Muscle of leg (tissue), 3 donors: ENCODE measurements at regions not wholly inside any gene's neighbourhood (a gene's known extent, or its start where the extent isn't known, plus 50 kb on each side); places are given as distances from the start of the nearest gene placed in this dataset.

Experiments
- DNase-seq: peaks from one replicate; pipeline ENCODE4 v3.0.0; 2013
- H3K27ac ChIP-seq: one replicate; pipeline ENCODE4 v1.5.1; 2013; ENCODE audit warnings: mild to moderate bottlenecking, low read length, control low read depth
- H3K27me3 ChIP-seq: one replicate; pipeline ENCODE4 v1.6.1; 2013; ENCODE audit warnings: low read length; ENCODE audit not compliant: control insufficient read depth, insufficient read depth
- H3K36me3 ChIP-seq: one replicate; pipeline ENCODE4 v1.6.1; 2013; ENCODE audit warnings: low read length; ENCODE audit not compliant: control insufficient read depth, insufficient read depth
- H3K4me1 ChIP-seq: one replicate; pipeline ENCODE4 v1.6.1; 2013; ENCODE audit warnings: low read length; ENCODE audit not compliant: control insufficient read depth, insufficient read depth
- H3K4me3 ChIP-seq: one replicate; pipeline ENCODE4 v1.5.1; 2013; ENCODE audit warnings: low read length, control low read depth
- H3K9me3 ChIP-seq: replicated peaks from 2 replicates; pipeline ENCODE4 v1.6.1; 2013; ENCODE audit warnings: low read depth, low read length; ENCODE audit not compliant: control insufficient read depth
- WGBS: methylation state at CpG from one replicate; pipeline ENCODE4 v1.1.5; 2013; ENCODE audit warnings: missing lambda C conversion rate; ENCODE audit not compliant: insufficient coverage; 5-methylcytosine and 5-hydroxymethylcytosine counted together

DNA sequence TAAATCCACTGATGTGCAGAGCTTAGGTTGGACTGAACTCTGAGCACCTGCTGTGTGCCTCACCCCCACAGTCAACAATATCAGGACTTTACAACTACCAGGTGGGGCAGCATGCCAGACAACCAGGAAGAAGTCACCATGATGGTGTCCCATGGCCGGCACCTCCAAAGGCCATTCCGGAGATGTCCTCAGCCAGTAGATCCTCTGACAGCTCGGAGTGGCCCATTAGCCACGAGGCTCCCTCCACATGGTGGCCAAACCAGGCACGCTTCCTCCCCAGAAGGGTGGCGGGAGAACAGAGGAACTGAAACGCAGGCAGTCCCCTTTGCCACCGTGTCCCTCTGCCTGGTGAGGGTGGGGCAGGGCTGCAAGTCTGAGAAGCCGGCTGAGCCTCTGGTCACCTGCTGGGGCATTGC lies 390.0 kb downstream of the TNS3 start:
- Histone ChIP-seq H3K9me3 (no peaks in the 10 kb centered on the region), H3K36me3 (no peaks in the 10 kb centered on the region), H3K27ac (no peak overlapping the region), H3K27me3 (no peaks in the 10 kb centered on the region), H3K4me3 (no peak overlapping the region), H3K4me1 (peaks cover 18% of the 10 kb centered on the region)
- no peak for DNase-seq
- WGBS, result 90% methylated on average over 9 of the region's 9 CpGs

DNA sequence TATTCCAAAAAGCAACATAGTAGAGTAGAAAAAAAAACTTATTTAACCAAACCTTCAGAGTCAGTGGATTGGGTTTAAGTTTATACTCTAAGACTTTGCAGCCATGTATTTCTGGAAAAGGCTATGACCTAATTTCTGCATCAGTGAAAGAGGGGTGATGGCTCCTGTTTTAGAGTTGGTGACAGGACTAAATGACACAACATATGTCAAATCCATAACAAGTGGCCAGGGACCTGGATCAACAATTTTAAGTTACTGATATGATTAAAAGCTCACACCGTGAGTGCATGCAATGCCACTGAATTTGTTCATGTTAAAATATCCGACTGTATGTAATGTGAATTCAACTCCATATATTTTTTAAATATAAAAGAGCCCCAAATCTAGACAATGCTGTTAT lies 390.6 kb downstream of the TNS3 start:
- Histone ChIP-seq H3K27me3 (no peaks in the 10 kb centered on the region), H3K4me1 (peaks cover 20% of the 10 kb centered on the region)
- WGBS, result no CpG with 5 or more reads among the region's 2 CpGs

DNA sequence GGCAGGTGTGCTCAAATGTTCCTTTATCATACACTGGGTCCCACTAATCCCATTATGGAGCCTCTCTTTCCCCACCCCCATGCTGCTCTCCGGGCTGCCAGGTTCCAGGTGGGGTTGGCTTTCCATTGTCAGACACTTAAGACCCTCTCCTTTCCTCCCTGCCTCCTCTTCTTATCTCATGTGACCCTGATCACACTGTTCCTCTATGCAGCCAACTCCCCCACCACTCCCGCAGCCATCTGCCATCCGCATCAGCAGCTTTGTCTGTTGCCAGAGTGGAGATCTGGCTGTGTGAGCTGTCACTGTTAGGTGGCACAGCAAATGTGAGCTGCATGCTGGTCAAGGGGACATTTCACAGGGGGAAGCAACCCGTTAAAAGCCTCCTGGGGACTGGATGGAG lies 391.4 kb downstream of the TNS3 start:
- Histone ChIP-seq H3K27me3 (no peaks in the 10 kb centered on the region), H3K36me3 (no peaks in the 10 kb centered on the region), H3K4me3 (no peak overlapping the region), H3K9me3 (no peaks in the 10 kb centered on the region), H3K27ac (no peak overlapping the region), H3K4me1 (peaks cover 28% of the 10 kb centered on the region)
- 32% methylated on average over 2 of the region's 4 CpGs for WGBS
- no peak for DNase-seq

More for the DNA sequence above, 390.6 kb downstream of the TNS3 start:
- Histone ChIP-seq H3K9me3 (no peaks in the 10 kb centered on the region), H3K36me3 (no peaks in the 10 kb centered on the region), H3K27ac (no peak overlapping the region), H3K4me3 (no peak overlapping the region)
- DNase-seq, result no peak

DNA sequence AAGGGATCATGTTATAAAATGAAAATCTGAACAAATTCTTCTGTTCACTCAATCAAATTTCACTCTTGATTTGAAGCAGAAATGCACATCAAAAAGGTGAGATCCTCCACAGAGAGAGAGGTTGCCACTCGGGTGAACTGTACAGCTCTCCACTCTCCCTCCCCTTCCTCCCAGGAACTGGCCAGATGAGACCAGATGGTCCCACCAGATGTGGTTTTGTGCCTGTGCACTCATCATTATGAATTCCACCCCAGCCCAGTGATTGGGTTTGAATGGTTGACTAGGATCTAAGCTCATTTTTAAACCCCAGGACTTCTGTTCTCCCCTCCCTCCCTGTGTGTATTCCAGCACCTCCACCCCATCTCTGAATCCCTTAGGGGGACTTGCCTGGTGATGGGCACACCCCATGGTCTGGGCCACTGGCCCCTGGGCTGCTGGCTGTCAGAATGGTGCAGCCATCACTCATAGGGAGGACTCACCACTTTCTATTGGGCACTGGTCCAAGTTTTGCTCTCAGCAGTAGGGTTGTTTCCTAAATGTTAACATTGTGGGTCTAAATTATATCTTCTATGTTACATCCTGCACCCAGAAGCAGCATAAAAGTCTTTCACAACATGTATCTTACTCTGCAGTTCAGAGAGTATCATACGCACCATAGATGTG lies 393.1 kb downstream of the TNS3 start:
- Histone ChIP-seq H3K4me3 (no peak overlapping the region), H3K27me3 (no peaks in the 10 kb centered on the region), H3K4me1 (peaks cover 33% of the 10 kb centered on the region), H3K9me3 (no peaks in the 10 kb centered on the region), H3K27ac (peak overlapping the region; percentile 72), H3K36me3 (no peaks in the 10 kb centered on the region)
- DNase-seq, result peak; percentile 61
- no CpG with 5 or more reads among the region's 2 CpGs for whole genome bisulfite sequencing

DNA sequence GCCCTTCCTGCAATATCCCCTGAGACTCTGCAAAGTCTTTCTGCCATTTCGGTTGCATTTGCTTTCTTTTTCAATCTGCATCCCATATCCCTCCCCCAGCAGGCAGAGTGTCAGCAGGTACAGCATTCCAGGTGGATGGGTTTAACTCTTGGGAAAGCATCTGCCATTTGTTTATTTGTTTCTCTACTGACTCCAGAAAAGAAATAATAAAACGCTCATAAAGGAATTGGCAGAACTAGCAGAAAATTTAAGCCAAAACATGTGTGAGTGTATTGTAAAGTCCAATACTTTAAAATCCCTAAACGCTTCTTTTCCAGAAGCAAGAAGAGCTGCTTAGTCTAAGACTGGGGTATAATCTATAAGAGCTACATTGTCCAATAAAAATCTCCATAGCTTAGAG lies 393.8 kb downstream of the TNS3 start:
- no peaks in the 10 kb centered on the region for H3K36me3 ChIP-seq
- WGBS, result 17% methylated on average over 1 of the region's 3 CpGs
- no peaks in the 10 kb centered on the region for H3K9me3 ChIP-seq
- peak overlapping the region; percentile 72 for H3K27ac ChIP-seq
- no peak overlapping the region for H3K4me3 ChIP-seq
- no peaks in the 10 kb centered on the region for H3K27me3 ChIP-seq
- DNase-seq, result peak; percentile 96
- peaks cover 37% of the 10 kb centered on the region for H3K4me1 ChIP-seq

DNA sequence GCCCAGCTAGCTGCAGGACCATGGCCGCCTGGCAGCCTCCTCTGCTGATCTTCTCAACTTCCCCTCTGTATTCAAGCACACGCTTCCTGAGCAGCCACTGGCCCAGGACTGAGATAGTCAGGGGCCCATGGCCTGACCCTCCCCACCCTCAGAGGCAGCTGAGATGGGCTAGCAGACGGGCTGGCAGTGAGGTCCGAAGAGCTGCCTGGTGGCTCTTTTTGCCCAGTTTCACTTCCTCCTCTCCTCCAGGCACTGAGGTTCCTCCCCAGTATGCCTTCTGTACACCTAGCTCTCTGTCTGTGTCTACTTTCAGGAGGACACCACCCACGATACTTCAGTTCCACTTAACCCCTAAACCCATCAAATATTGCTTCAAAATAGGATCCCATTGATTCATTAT lies 395.6 kb downstream of the TNS3 start:
- Histone ChIP-seq H3K4me1 (peaks cover 54% of the 10 kb centered on the region), H3K9me3 (no peaks in the 10 kb centered on the region), H3K36me3 (no peaks in the 10 kb centered on the region), H3K4me3 (no peak overlapping the region), H3K27me3 (no peaks in the 10 kb centered on the region), H3K27ac (peak overlapping the region; percentile 60)
- WGBS, result 88% methylated on average over 5 of the region's 5 CpGs
- DNase-seq, result peak; percentile 24

DNA sequence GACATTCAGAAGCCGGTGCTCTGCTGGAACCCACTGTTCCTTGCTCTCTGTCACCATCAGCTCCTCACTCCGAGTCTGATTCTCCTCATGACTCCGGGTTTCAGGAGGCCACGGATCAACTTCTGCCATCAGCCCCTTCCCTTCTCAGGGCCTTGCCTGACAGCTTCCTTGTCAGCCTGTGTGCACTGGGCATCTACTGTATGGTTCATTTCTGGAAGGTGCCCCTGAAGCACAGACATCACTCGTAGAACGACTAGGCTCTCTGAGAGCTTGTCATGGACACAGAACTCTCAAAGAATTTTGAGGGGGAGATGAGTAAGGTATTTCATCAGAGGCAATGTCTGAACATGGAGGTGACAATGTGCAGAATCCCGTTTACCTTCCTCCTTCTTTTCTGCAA lies 396.1 kb downstream of the TNS3 start:
- Histone ChIP-seq H3K9me3 (no peaks in the 10 kb centered on the region), H3K4me1 (peaks cover 58% of the 10 kb centered on the region), H3K4me3 (no peak overlapping the region), H3K27me3 (no peaks in the 10 kb centered on the region), H3K27ac (peak overlapping the region; percentile 60), H3K36me3 (no peaks in the 10 kb centered on the region)
- DNase-seq, result no peak
- 88% methylated on average over 7 of the region's 7 CpGs for WGBS

DNA sequence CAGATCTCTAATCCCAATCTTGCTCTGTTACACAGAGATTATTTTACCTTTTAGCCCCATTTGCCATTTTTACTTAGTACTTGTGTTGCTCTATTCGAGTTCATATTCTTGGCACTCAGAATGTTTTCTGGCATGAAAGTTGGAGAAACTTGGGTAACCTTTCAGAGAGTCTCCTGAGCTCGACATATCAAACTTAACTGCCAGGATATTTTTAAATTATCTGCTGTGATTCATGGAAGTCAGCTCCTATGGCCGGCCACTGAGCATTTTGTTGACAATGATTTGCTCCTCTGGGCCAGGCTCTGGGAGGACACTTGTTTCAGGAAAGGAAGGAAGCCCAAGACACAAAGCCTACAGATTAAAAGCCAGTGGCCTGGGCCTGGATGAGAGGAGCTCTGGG lies 396.7 kb downstream of the TNS3 start:
- H3K27ac ChIP-seq, result peak overlapping the region; percentile 60
- no peaks in the 10 kb centered on the region for H3K27me3 ChIP-seq
- H3K9me3 ChIP-seq, result no peaks in the 10 kb centered on the region
- no peaks in the 10 kb centered on the region for H3K36me3 ChIP-seq
- H3K4me3 ChIP-seq, result no peak overlapping the region
- H3K4me1 ChIP-seq, result peaks cover 62% of the 10 kb centered on the region
- WGBS, result 22% methylated on average over 1 of the region's 3 CpGs
- DNase-seq, result peak; percentile 91

DNA sequence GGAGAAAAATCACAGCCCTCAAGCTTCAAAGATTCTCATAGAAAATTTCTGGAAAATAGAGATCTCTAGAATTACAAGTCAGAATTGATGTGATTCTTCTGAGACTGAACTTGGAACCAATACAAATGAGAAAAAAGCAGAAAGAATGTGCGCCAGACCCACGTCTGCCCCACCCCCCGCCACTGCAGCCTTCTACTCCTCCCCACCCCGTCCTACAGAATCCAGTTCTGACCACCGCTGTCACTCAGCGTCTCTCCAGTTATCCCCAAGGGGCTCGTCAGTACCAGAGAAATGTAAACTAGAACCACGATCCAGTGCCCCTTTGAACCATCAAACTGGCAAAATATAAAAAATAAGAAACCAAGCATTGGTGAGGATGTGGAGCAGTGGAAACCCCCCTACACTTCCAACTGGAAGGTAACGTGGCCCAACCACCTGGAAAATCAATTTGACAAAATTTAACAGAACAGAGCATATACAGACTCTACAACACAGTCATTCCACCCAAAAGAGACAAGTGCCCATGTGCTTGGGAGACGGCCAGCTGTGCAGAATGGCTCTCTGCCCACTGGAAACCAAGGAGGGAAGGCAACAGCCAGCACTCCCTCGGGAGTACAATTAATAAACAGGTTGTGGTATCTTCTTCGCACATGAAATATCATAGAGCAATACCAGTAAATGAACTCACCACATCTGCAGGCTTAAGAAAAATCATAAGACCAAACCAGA lies 397.9 kb downstream of the TNS3 start:
- WGBS, result 20% methylated on average over 2 of the region's 12 CpGs
- H3K4me3 ChIP-seq, result no peak overlapping the region
- peak; percentile 78 for DNase-seq
- H3K27ac ChIP-seq, result peak overlapping the region; percentile 68
- no peaks in the 10 kb centered on the region for H3K27me3 ChIP-seq
- no peaks in the 10 kb centered on the region for H3K9me3 ChIP-seq
- H3K36me3 ChIP-seq, result no peaks in the 10 kb centered on the region
- H3K4me1 ChIP-seq, result peaks cover 73% of the 10 kb centered on the region

DNA sequence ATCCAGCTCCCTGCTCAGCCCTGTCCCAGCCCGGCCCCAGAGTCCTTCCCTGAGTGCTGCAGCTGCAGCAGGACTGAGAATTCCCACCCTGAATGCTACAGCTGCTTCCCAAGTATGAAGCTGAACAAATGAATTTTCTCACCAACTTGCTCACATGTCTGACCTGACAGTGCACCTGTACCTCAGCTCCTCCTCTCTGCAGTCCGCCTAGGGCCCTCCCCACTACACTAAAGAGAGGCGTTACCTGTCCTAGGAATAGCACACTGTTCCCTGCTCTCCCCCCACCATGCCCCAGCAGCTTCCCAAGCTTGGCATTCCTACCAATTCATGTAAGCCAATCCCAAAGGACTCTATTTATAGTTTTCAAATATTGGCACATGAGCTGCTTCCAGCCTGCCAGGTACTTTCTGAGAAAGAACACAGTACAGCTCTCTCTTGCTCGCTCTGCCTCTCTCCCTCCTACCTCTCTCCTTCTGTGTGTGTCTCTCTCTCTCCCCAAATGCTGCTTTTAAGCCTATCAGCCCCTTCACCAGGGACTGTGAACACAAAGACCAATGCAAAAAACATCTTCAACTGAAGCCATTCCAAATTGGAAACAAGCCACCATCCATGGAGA lies 400.1 kb downstream of the TNS3 start:
- peaks cover 69% of the 10 kb centered on the region for H3K4me1 ChIP-seq
- H3K27ac ChIP-seq, result peak overlapping the region; percentile 69
- no peaks in the 10 kb centered on the region for H3K27me3 ChIP-seq
- 26% methylated on average over 4 of the region's 4 CpGs for WGBS
- H3K36me3 ChIP-seq, result no peaks in the 10 kb centered on the region
- DNase-seq, result peak; percentile 87
- H3K4me3 ChIP-seq, result no peak overlapping the region
- H3K9me3 ChIP-seq, result no peaks in the 10 kb centered on the region
